HG03196 (cell line): ENCODE measurements at regions not wholly inside any gene's neighbourhood (a gene's known extent, or its start where the extent isn't known, plus 50 kb on each side); places are given as distances from the start of the nearest gene placed in this dataset.
"Not testable (repeated sequence)": the region's sequence is repeated elsewhere in the genome, so short reads cannot be mapped to it uniquely, and the experiment has no call there.

ENCODE experiments used
- ATAC-seq: cut with Tn5 transposase; IDR thresholded peaks from one replicate; pipeline ENCODE4 v1.9.1; 2021; ENCODE audit not compliant: unreplicated experiment

GRCh38 chr1:194374649-194375048 lies 1188.2 kb upstream of the B3GALT2 start:
- ATAC-seq, result no peak

GRCh38 chr1:194372266-194372665 lies 1185.9 kb upstream of the B3GALT2 start:
- no peak for ATAC-seq

GRCh38 chr1:194369622-194370021 lies 1183.2 kb upstream of the B3GALT2 start:
- no peak for ATAC-seq

GRCh38 chr1:194369060-194369459 lies 1182.6 kb upstream of the B3GALT2 start:
- no peak for ATAC-seq

GRCh38 chr1:194367121-194367520 lies 1180.7 kb upstream of the B3GALT2 start:
- ATAC-seq, result no peak

- ATAC-seq, result no peak
Observed at GRCh38 chr1:194366705-194367104, 1180.3 kb upstream of the B3GALT2 start.

GRCh38 chr1:194362327-194362726 lies 1175.9 kb upstream of the B3GALT2 start:
- no peak for ATAC-seq

GRCh38 chr1:194361374-194362131 lies 1175.1 kb upstream of the B3GALT2 start:
- no peak for ATAC-seq

- ATAC-seq, result no peak
Observed at GRCh38 chr1:194358208-194358581, 1171.8 kb upstream of the B3GALT2 start.

- ATAC-seq, result not testable (repeated sequence)
Observed at GRCh38 chr1:194357573-194358207, 1171.3 kb upstream of the B3GALT2 start.

- ATAC-seq, result no peak
Observed at GRCh38 chr1:194355488-194356106, 1169.2 kb upstream of the B3GALT2 start.

- no peak for ATAC-seq
Observed at GRCh38 chr1:194353121-194353520, 1166.7 kb upstream of the B3GALT2 start.

GRCh38 chr1:194347200-194347599 lies 1160.8 kb upstream of the B3GALT2 start:
- ATAC-seq, result no peak

GRCh38 chr1:194342484-194343262 lies 1156.3 kb upstream of the B3GALT2 start:
- no peak for ATAC-seq

GRCh38 chr1:194341587-194341986 lies 1155.2 kb upstream of the B3GALT2 start:
- no peak for ATAC-seq

- ATAC-seq, result no peak
Observed at GRCh38 chr1:194339471-194339870, 1153.1 kb upstream of the B3GALT2 start.

GRCh38 chr1:194338241-194338948 lies 1152.0 kb upstream of the B3GALT2 start:
- no peak for ATAC-seq

GRCh38 chr1:194333240-194333639 lies 1146.8 kb upstream of the B3GALT2 start:
- no peak for ATAC-seq

GRCh38 chr1:194331758-194332157 lies 1145.3 kb upstream of the B3GALT2 start:
- no peak for ATAC-seq

- no peak for ATAC-seq
Observed at GRCh38 chr1:194322751-194323150, 1136.3 kb upstream of the B3GALT2 start.

- ATAC-seq, result no peak
Observed at GRCh38 chr1:194318790-194319280, 1132.4 kb upstream of the B3GALT2 start.
